Endodermal cell (in vitro differentiated cells): ENCODE measurements at regions not wholly inside any gene's neighbourhood (a gene's known extent, or its start where the extent isn't known, plus 50 kb on each side); places are given as distances from the start of the nearest gene placed in this dataset.

Experiments
- DNase-seq: peaks from one replicate; pipeline ENCODE4 v3.0.0-alpha.2; 2017
- H3K27ac ChIP-seq: 2 replicates; pipeline ENCODE4 v1.5.1; 2013; ENCODE audit warnings: mild to moderate bottlenecking, low read depth, low read length, moderate library complexity
- H3K27me3 ChIP-seq: 2 replicates; pipeline ENCODE4 v1.6.1; 2013; ENCODE audit warnings: mild to moderate bottlenecking, low read length, moderate library complexity; ENCODE audit not compliant: insufficient read depth, control insufficient read depth, poor library complexity, severe bottlenecking
- H3K36me3 ChIP-seq: 2 replicates; pipeline ENCODE4 v1.7.0; 2013; ENCODE audit warnings: mild to moderate bottlenecking, low read length, moderate library complexity; ENCODE audit not compliant: control insufficient read depth, insufficient read depth
- H3K4me1 ChIP-seq: one replicate; pipeline ENCODE4 v1.7.0; 2013; ENCODE audit warnings: low read length; ENCODE audit not compliant: control insufficient read depth, insufficient read depth
- H3K4me3 ChIP-seq: 2 replicates; pipeline ENCODE4 v1.5.1; 2013; ENCODE audit warnings: mild to moderate bottlenecking, low read length, moderate library complexity
- H3K9ac ChIP-seq: 2 replicates; pipeline ENCODE4 v1.6.1; 2013; ENCODE audit warnings: mild to moderate bottlenecking, low read length, moderate library complexity; ENCODE audit not compliant: poor library complexity, severe bottlenecking; ENCODE audit errors: extremely low read depth
- H3K9me3 ChIP-seq: 2 replicates; pipeline ENCODE4 v1.6.1; 2013; ENCODE audit warnings: mild to moderate bottlenecking, low read length, moderate library complexity; ENCODE audit not compliant: control insufficient read depth
- H3K27ac Mint-ChIP-seq: 2 replicates; pipeline ENCODE4 v1.8.0; 2020; ENCODE audit warnings: mixed read lengths
- H3K27me3 Mint-ChIP-seq: 2 replicates; pipeline ENCODE4 v1.8.0; 2021; ENCODE audit warnings: mild to moderate bottlenecking, mixed read lengths; ENCODE audit not compliant: insufficient read depth
- H3K36me3 Mint-ChIP-seq: 2 replicates; pipeline ENCODE4 v1.8.0; 2020; ENCODE audit warnings: low read depth, mixed read lengths
- H3K4me1 Mint-ChIP-seq: 2 replicates; pipeline ENCODE4 v1.8.0; 2020; ENCODE audit warnings: mixed read lengths
- H3K4me3 Mint-ChIP-seq: 2 replicates; pipeline ENCODE4 v1.8.0; 2020; ENCODE audit warnings: mild to moderate bottlenecking, moderate library complexity, mixed read lengths
- H3K9me3 Mint-ChIP-seq: 2 replicates; pipeline ENCODE4 v1.8.0; 2020; ENCODE audit warnings: mild to moderate bottlenecking, mixed read lengths
- CTCF ChIP-seq: fragments of 200-600 bp; sonication (generic); conservative IDR thresholded peaks from 2 replicates; pipeline ENCODE4 v1.5.0; 2021; ENCODE audit warnings: antibody characterized with exemption, mild to moderate bottlenecking
- WGBS, 2 experiments: methylation state at CpG; one replicate each; pipeline versions ENCODE4 v1.1.5 to v1.1.7; 2013; ENCODE audit warnings: missing lambda C conversion rate in 2 of 2, mixed read lengths in 1 of 2; ENCODE audit not compliant: insufficient coverage in 1 of 2, insufficient read length in 1 of 2; 5-methylcytosine and 5-hydroxymethylcytosine counted together

GRCh38 chr16:79509906-79510305, 90.6 kb downstream of the MAF start:
- whole genome bisulfite sequencing, 2 experiments = 94 to 99% methylated on average over 8 of the region's 8 CpGs
- peaks cover 19% of the 10 kb centered on the region for H3K4me1 Mint-ChIP-seq
- peaks cover 3% of the 10 kb centered on the region for H3K27me3 Mint-ChIP-seq
- Histone ChIP-seq H3K9ac (no peak overlapping the region), H3K36me3 (no peaks in the 10 kb centered on the region), H3K4me1 (peaks cover 8% of the 10 kb centered on the region), H3K4me3 (no peak overlapping the region), H3K27ac (no peak overlapping the region), H3K27me3 (peaks cover 4% of the 10 kb centered on the region), H3K9me3 (no peaks in the 10 kb centered on the region)
- no peak for DNase-seq
- no peaks in the 10 kb centered on the region for H3K36me3 Mint-ChIP-seq
- H3K27ac Mint-ChIP-seq = no peak overlapping the region
- TF ChIP-seq CTCF = no peak
- no peaks in the 10 kb centered on the region for H3K9me3 Mint-ChIP-seq
- no peak overlapping the region for H3K4me3 Mint-ChIP-seq

DNA sequence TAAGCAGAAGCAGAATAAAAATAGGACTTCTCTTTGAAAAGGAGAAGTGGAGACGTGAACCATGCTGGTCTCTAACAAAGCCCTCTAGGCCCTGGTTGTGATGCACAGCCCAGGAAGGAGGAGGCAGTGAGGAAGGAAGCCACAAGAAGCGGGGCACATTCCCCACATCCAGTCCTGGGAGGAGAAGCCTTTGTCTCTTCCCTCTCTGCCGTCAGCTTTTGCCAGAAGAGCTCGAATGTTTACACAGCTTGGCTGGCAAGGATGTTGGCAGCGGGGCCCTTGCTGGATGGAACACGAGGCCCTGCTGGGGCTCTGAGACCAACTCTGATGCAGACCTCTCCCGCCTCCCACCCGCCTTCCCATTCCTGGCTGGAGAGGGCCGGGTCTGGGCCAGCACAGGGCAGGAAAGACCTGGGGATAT, 91.3 kb downstream of the MAF start:
- Histone ChIP-seq H3K9ac (no peak overlapping the region), H3K36me3 (no peaks in the 10 kb centered on the region), H3K4me3 (no peak overlapping the region), H3K4me1 (peaks cover 8% of the 10 kb centered on the region), H3K9me3 (no peaks in the 10 kb centered on the region), H3K27me3 (peaks cover 4% of the 10 kb centered on the region), H3K27ac (no peak overlapping the region)
- no peaks in the 10 kb centered on the region for H3K9me3 Mint-ChIP-seq
- no peak overlapping the region for H3K27ac Mint-ChIP-seq
- no peak for TF ChIP-seq CTCF
- peak; percentile 46 for DNase-seq
- 85 to 87% methylated on average over 6 to 9 of the region's 9 CpGs for WGBS, 2 experiments
- no peak overlapping the region for H3K4me3 Mint-ChIP-seq
- H3K27me3 Mint-ChIP-seq = peaks cover 3% of the 10 kb centered on the region
- H3K4me1 Mint-ChIP-seq = peaks cover 13% of the 10 kb centered on the region
- H3K36me3 Mint-ChIP-seq = no peaks in the 10 kb centered on the region

DNA sequence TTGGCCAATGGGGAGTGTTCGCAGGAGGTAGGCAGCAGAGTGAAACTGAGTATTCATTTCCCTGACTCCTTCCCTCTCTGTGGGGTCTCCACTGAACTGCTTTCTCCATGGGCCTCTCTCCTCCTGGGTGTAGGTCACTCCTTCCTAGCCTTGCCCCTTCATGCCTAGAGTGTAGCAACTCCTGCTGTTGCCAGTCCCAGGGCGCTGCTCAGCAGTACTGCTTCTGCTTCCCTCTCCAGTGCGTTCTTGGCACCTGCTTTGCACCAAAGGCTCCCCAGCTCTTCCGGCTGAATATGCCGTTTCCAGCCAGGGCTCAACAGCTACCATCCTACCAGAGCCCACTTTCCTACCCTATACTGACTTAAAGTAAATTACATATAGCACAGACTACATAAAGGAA, 92.2 kb downstream of the MAF start:
- no peaks in the 10 kb centered on the region for H3K9me3 ChIP-seq
- H3K4me1 ChIP-seq = peaks cover 5% of the 10 kb centered on the region
- peaks cover 4% of the 10 kb centered on the region for H3K4me1 Mint-ChIP-seq
- no peak overlapping the region for H3K4me3 Mint-ChIP-seq
- H3K9me3 Mint-ChIP-seq = no peaks in the 10 kb centered on the region
- TF ChIP-seq CTCF = no peak
- WGBS, 2 experiments = 93 to 96% methylated on average over 4 to 5 of the region's 5 CpGs
- H3K36me3 ChIP-seq = no peaks in the 10 kb centered on the region
- H3K27me3 ChIP-seq = peaks cover 4% of the 10 kb centered on the region
- H3K27ac Mint-ChIP-seq = no peak overlapping the region
- no peak for DNase-seq
- peaks cover 3% of the 10 kb centered on the region for H3K27me3 Mint-ChIP-seq
- no peak overlapping the region for H3K27ac ChIP-seq
- no peaks in the 10 kb centered on the region for H3K36me3 Mint-ChIP-seq
- H3K4me3 ChIP-seq = no peak overlapping the region
- no peak overlapping the region for H3K9ac ChIP-seq
